ENCODE measurements at regions not wholly inside any gene's neighbourhood (a gene's known extent, or its start where the extent isn't known, plus 50 kb on each side); places are given as distances from the start of the nearest gene placed in this dataset.

DNA sequence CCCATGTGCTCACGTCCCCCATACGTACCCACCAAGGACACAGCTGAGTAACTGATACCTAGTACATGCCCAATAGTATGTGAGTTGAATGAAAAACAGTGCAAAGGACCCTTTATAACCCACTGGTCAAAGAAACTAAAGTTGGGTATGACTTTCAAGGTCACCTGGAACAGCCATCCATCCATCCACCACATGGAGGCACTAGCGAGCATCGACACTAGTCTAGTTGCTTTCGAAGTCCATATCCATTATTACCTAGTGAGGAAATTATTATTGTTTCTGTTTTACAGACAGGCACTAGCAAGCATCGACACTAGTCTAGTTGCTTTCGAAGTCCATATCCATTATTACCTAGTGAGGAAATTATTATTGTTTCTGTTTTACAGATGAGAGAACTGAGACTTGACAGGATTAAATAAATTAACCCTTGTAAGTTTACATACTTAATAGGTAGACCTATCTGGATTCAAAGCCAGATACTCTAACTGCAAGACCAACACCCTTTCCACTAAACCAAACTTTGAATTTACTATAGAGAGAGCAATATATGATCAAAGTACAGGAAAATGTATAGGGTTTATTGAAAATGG, 233.7 kb downstream of the METTL4 start:
- peak; percentile 52 for DNase-seq (ENCODE audit: low read depth)
- TF ChIP-seq, protein P1, sequence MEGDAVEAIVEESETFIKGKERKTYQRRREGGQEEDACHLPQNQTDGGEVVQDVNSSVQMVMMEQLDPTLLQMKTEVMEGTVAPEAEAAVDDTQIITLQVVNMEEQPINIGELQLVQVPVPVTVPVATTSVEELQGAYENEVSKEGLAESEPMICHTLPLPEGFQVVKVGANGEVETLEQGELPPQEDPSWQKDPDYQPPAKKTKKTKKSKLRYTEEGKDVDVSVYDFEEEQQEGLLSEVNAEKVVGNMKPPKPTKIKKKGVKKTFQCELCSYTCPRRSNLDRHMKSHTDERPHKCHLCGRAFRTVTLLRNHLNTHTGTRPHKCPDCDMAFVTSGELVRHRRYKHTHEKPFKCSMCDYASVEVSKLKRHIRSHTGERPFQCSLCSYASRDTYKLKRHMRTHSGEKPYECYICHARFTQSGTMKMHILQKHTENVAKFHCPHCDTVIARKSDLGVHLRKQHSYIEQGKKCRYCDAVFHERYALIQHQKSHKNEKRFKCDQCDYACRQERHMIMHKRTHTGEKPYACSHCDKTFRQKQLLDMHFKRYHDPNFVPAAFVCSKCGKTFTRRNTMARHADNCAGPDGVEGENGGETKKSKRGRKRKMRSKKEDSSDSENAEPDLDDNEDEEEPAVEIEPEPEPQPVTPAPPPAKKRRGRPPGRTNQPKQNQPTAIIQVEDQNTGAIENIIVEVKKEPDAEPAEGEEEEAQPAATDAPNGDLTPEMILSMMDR (IDR thresholded peaks at IDR 0.05; ENCODE audit: low read depth, low read length), result peak; percentile 64
- TF ChIP-seq MYC (IDR thresholded peaks at IDR 0.05; ENCODE audit: low read depth, low read length), result no peak
- H3K4me3 ChIP-seq (ENCODE audit: low read depth, low read length), result no peak overlapping the region

DNA sequence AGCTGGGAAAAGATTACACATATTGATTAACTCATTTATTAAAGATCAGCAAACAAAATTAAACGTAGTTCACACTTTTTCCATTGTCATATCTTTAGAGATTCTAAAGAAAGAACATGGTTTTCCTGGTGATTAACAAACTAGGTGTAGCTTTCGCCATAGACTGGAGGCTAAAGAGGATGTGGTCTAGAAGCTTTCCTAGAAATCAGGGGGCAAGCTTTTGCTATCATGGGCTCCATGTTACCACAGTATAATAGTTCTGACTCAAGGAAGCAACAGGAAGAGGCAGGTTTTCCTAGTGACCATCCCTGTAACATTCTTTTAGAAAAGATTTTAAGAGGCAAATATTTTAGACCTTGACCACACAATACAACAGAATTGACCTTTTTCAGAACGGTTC, 232.7 kb downstream of the METTL4 start:
- peak; percentile 3 for DNase-seq (ENCODE audit: low read depth)
- no peak overlapping the region for H3K4me3 ChIP-seq (ENCODE audit: low read depth, low read length)
- TF ChIP-seq, protein P1 (IDR thresholded peaks at IDR 0.05; ENCODE audit: low read depth, low read length), result no peak
- TF ChIP-seq POLR2A (IDR thresholded peaks at IDR 0.05; ENCODE audit: extremely low read depth, insufficient read length) (no peak), MYC (IDR thresholded peaks at IDR 0.05; ENCODE audit: low read depth, low read length) (no peak)
- TF ChIP-seq, protein P2, sequence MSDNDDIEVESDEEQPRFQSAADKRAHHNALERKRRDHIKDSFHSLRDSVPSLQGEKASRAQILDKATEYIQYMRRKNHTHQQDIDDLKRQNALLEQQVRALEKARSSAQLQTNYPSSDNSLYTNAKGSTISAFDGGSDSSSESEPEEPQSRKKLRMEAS (IDR thresholded peaks at IDR 0.05; ENCODE audit: low read depth, low read length), result no peak

DNA sequence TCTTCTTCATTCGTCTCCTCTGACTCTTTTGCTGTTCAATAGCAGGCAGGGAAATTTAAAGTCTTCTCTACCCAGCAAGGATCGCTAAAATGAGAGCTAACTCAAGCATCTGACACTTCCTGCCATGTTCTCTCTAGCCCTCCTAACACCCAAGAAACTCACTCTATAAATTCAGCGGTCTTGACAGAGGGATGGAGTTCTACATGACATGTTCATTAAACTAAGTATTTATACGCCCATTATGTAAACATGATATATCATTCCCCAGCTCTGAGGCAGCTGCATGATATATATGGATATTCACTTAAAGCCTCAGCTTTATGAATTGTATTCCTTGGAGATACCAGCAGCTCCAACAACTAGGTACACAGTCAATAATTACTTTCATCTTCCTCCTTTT, 231.0 kb downstream of the METTL4 start:
- no peak overlapping the region for H3K4me3 ChIP-seq (ENCODE audit: low read depth, low read length)
- no peak for DNase-seq (ENCODE audit: low read depth)
- no peak for TF ChIP-seq POLR2A (IDR thresholded peaks at IDR 0.05; ENCODE audit: extremely low read depth, insufficient read length)
- TF ChIP-seq MYC (IDR thresholded peaks at IDR 0.05; ENCODE audit: low read depth, low read length), result no peak
- TF ChIP-seq, protein P1 (IDR thresholded peaks at IDR 0.05; ENCODE audit: low read depth, low read length), result no peak
- TF ChIP-seq, protein P2 (IDR thresholded peaks at IDR 0.05; ENCODE audit: low read depth, low read length), result no peak

DNA sequence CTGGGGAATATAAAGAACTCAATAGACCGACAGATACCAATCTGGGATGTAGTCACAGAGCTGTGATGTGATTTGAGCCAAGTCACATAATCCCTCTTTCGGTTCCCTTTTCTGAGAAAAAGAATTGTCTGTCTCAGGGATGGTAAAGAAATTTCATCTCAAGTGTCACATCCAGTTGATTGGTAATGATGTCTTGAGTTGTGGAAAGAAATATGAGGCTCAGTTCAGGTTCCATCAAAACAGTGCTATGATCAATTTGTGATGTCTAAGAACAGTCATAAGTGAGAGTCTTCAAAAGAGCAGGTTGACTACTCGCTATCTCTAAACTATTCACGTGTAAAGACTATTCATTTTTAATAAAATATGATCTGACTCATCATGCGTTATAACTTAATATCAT, 223.3 kb downstream of the METTL4 start:
- no peak overlapping the region for H3K4me3 ChIP-seq (ENCODE audit: low read depth, low read length)
- no peak for DNase-seq (ENCODE audit: low read depth)
- TF ChIP-seq, protein P1 (IDR thresholded peaks at IDR 0.05; ENCODE audit: low read depth, low read length), result no peak
- TF ChIP-seq, protein P2 (IDR thresholded peaks at IDR 0.05; ENCODE audit: low read depth, low read length), result no peak
- TF ChIP-seq MYC (IDR thresholded peaks at IDR 0.05; ENCODE audit: low read depth, low read length) (no peak), POLR2A (IDR thresholded peaks at IDR 0.05; ENCODE audit: extremely low read depth, insufficient read length) (no peak)

DNA sequence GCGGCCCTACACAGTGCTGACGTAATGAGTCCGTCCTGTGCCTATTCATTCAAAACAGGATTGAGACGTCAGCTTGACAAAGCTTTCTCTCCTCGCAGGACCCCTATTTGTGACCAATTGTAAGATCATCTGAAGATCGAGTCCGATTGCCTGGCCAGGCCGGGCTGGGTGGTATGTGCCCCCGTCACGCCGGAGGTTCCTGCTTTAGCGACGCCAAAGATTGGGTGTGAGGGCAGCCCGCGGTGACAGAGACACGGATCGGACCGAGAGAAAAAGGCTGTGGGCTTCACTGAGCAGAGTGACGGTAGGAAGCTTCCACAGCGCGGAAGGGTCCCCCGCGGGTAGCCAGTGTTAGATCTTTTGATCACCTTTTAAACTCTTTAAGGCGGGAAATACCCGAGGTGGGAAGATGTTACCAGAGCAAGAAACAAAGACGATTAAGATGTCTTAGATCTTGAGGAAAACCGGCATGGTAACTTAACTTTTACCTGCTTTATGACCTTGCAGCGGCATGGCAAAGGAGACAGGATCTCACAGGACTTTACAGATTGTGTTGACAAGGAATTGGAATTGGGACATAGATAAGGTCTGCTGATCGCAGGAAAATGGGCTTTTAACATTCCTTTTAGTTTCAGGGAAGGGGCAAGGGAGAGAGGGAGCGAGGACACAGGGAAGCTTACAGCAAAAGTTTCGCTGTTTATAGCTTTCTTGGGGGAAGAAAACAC, 220.0 kb downstream of the METTL4 start:
- DNase-seq (ENCODE audit: low read depth), result no peak
- TF ChIP-seq, protein P1 (IDR thresholded peaks at IDR 0.05; ENCODE audit: low read depth, low read length), result no peak
- TF ChIP-seq, protein P2 (IDR thresholded peaks at IDR 0.05; ENCODE audit: low read depth, low read length), result no peak
- TF ChIP-seq MYC (IDR thresholded peaks at IDR 0.05; ENCODE audit: low read depth, low read length) (no peak), POLR2A (IDR thresholded peaks at IDR 0.05; ENCODE audit: extremely low read depth, insufficient read length) (no peak)
- H3K4me3 ChIP-seq (ENCODE audit: low read depth, low read length), result no peak overlapping the region
